ENCODE measurements at regions not wholly inside any gene's neighbourhood (a gene's known extent, or its start where the extent isn't known, plus 50 kb on each side); places are given as distances from the start of the nearest gene placed in this dataset.
"Not testable (repeated sequence)": the region's sequence is repeated elsewhere in the genome, so short reads cannot be mapped to it uniquely, and the experiment has no call there.

- no peak overlapping the region for H3K4ac ChIP-seq (ENCODE audit: low read depth, low read length)
- H2AK5ac ChIP-seq (ENCODE audit: low read length), result no peak overlapping the region
- H3K36me3 ChIP-seq (ENCODE audit: control insufficient read depth in 1 of 2, insufficient read depth in 2 of 2, low read length in 2 of 2), result no peaks in the 10 kb centered on the region
- H4K8ac ChIP-seq (ENCODE audit: low read depth, low read length), result no peak overlapping the region
- no peak overlapping the region for H3K23ac ChIP-seq (ENCODE audit: low read length)
- no peaks in the 10 kb centered on the region for H3K9me3 ChIP-seq (ENCODE audit: insufficient read depth, low read depth, low read length)
- no peak overlapping the region for H3K4me3 ChIP-seq (ENCODE audit: low read depth, low read length)
- no peak overlapping the region for H3K14ac ChIP-seq (ENCODE audit: low read length)
- H3K79me2 ChIP-seq (ENCODE audit: control insufficient read depth, insufficient read depth, low read length, poor library complexity), result no peaks in the 10 kb centered on the region
- H3K79me1 ChIP-seq (ENCODE audit: low read length), result no peaks in the 10 kb centered on the region
- no CpG with 5 or more reads among the region's 4 CpGs for WGBS (ENCODE audit: extremely low coverage, insufficient coverage, insufficient read length)
- H4K91ac ChIP-seq (ENCODE audit: low read depth, low read length), result no peak overlapping the region
- H2BK120ac ChIP-seq (ENCODE audit: insufficient read depth, low read length, poor library complexity), result no peak overlapping the region
- no peak for DNase-seq
- no peak overlapping the region for H2AFZ ChIP-seq (ENCODE audit: insufficient read depth, low read length, poor library complexity)
- no peak overlapping the region for H3K18ac ChIP-seq (ENCODE audit: low read length)
- peak overlapping the region; percentile 58 for H3K9ac ChIP-seq (ENCODE audit: low read length)
- no peaks in the 10 kb centered on the region for H3K4me1 ChIP-seq (ENCODE audit: control insufficient read depth in 1 of 2, insufficient read depth in 2 of 2, low read length in 2 of 2)
- H3K4me2 ChIP-seq (ENCODE audit: low read length), result no peak overlapping the region
- no peak overlapping the region for H2BK5ac ChIP-seq (ENCODE audit: low read depth, low read length, poor library complexity)
- no peak overlapping the region for H3K27ac ChIP-seq (ENCODE audit: low read depth, low read length)
- H4K12ac ChIP-seq (ENCODE audit: low read depth, low read length), result no peak overlapping the region
- H2BK12ac ChIP-seq (ENCODE audit: low read length), result no peak overlapping the region
- no peaks in the 10 kb centered on the region for H3K27me3 ChIP-seq (ENCODE audit: insufficient read depth, low read length)
Measured at GRCh38 chr5:152170350-152170749, 234.7 kb downstream of the NMUR2 start.

- Histone ChIP-seq H3K27me3 (ENCODE audit: insufficient read depth, low read length) (no peaks in the 10 kb centered on the region), H3K36me3 (ENCODE audit: control insufficient read depth in 1 of 2, insufficient read depth in 2 of 2, low read length in 2 of 2) (no peaks in the 10 kb centered on the region), H3K14ac (ENCODE audit: low read length) (no peak overlapping the region), H3K4me1 (ENCODE audit: control insufficient read depth in 1 of 2, insufficient read depth in 2 of 2, low read length in 2 of 2) (no peaks in the 10 kb centered on the region), H3K79me2 (ENCODE audit: control insufficient read depth, insufficient read depth, low read length, poor library complexity) (no peaks in the 10 kb centered on the region), H2BK12ac (ENCODE audit: low read length) (no peak overlapping the region), H4K91ac (ENCODE audit: low read depth, low read length) (no peak overlapping the region), H3K4me2 (ENCODE audit: low read length) (no peak overlapping the region), H2BK120ac (ENCODE audit: insufficient read depth, low read length, poor library complexity) (no peak overlapping the region), H3K9me3 (ENCODE audit: insufficient read depth, low read depth, low read length) (no peaks in the 10 kb centered on the region), H2AK5ac (ENCODE audit: low read length) (no peak overlapping the region), H2BK5ac (ENCODE audit: low read depth, low read length, poor library complexity) (no peak overlapping the region), H3K9ac (ENCODE audit: low read length) (no peak overlapping the region), H3K79me1 (ENCODE audit: low read length) (no peaks in the 10 kb centered on the region), H3K4me3 (ENCODE audit: low read depth, low read length) (peak overlapping the region; percentile 56), H3K4ac (ENCODE audit: low read depth, low read length) (no peak overlapping the region), H4K8ac (ENCODE audit: low read depth, low read length) (no peak overlapping the region), H3K18ac (ENCODE audit: low read length) (no peak overlapping the region), H3K27ac (ENCODE audit: low read depth, low read length) (no peak overlapping the region), H3K23ac (ENCODE audit: low read length) (no peak overlapping the region), H2AFZ (ENCODE audit: insufficient read depth, low read length, poor library complexity) (no peak overlapping the region), H4K12ac (ENCODE audit: low read depth, low read length) (no peak overlapping the region)
- WGBS (ENCODE audit: extremely low coverage, insufficient coverage, insufficient read length), result no CpG with 5 or more reads among the region's 2 CpGs
- no peak for DNase-seq
Measured at GRCh38 chr5:152164860-152165259, 240.2 kb upstream of the GLRA1 start.

- H3K79me2 ChIP-seq (ENCODE audit: control insufficient read depth, insufficient read depth, low read length, poor library complexity); H3K4ac ChIP-seq (ENCODE audit: low read depth, low read length); H3K18ac ChIP-seq (ENCODE audit: low read length); H3K36me3 ChIP-seq (ENCODE audit: control insufficient read depth in 1 of 2, insufficient read depth in 2 of 2, low read length in 2 of 2); H3K9me3 ChIP-seq (ENCODE audit: insufficient read depth, low read depth, low read length); H4K8ac ChIP-seq (ENCODE audit: low read depth, low read length); H2BK12ac ChIP-seq (ENCODE audit: low read length); H3K79me1 ChIP-seq (ENCODE audit: low read length); DNase-seq; H3K23ac ChIP-seq (ENCODE audit: low read length); H2BK120ac ChIP-seq (ENCODE audit: insufficient read depth, low read length, poor library complexity); H4K12ac ChIP-seq (ENCODE audit: low read depth, low read length); H3K4me1 ChIP-seq (ENCODE audit: control insufficient read depth in 1 of 2, insufficient read depth in 2 of 2, low read length in 2 of 2); H3K27ac ChIP-seq (ENCODE audit: low read depth, low read length); H3K4me2 ChIP-seq (ENCODE audit: low read length); H3K4me3 ChIP-seq (ENCODE audit: low read depth, low read length); H4K91ac ChIP-seq (ENCODE audit: low read depth, low read length); H3K9ac ChIP-seq (ENCODE audit: low read length); H3K27me3 ChIP-seq (ENCODE audit: insufficient read depth, low read length); H2BK5ac ChIP-seq (ENCODE audit: low read depth, low read length, poor library complexity); H2AFZ ChIP-seq (ENCODE audit: insufficient read depth, low read length, poor library complexity); H2AK5ac ChIP-seq (ENCODE audit: low read length); H3K14ac ChIP-seq (ENCODE audit: low read length): not testable (repeated sequence)
- WGBS (ENCODE audit: extremely low coverage, insufficient coverage, insufficient read length), result no CpG with 5 or more reads among the region's 4 CpGs
Measured at GRCh38 chr5:152159894-152160293, 235.2 kb upstream of the GLRA1 start.

- no CpG with 5 or more reads among the region's 2 CpGs for WGBS (ENCODE audit: extremely low coverage, insufficient coverage, insufficient read length)
- H3K4me2 ChIP-seq (ENCODE audit: low read length); H2BK5ac ChIP-seq (ENCODE audit: low read depth, low read length, poor library complexity); DNase-seq; H2AK5ac ChIP-seq (ENCODE audit: low read length); H3K14ac ChIP-seq (ENCODE audit: low read length); H4K8ac ChIP-seq (ENCODE audit: low read depth, low read length); H3K27ac ChIP-seq (ENCODE audit: low read depth, low read length); H3K27me3 ChIP-seq (ENCODE audit: insufficient read depth, low read length); H2BK12ac ChIP-seq (ENCODE audit: low read length); H3K23ac ChIP-seq (ENCODE audit: low read length); H2BK120ac ChIP-seq (ENCODE audit: insufficient read depth, low read length, poor library complexity); H3K9me3 ChIP-seq (ENCODE audit: insufficient read depth, low read depth, low read length); H3K79me1 ChIP-seq (ENCODE audit: low read length); H3K9ac ChIP-seq (ENCODE audit: low read length); H3K4me1 ChIP-seq (ENCODE audit: control insufficient read depth in 1 of 2, insufficient read depth in 2 of 2, low read length in 2 of 2); H3K79me2 ChIP-seq (ENCODE audit: control insufficient read depth, insufficient read depth, low read length, poor library complexity); H3K4ac ChIP-seq (ENCODE audit: low read depth, low read length); H2AFZ ChIP-seq (ENCODE audit: insufficient read depth, low read length, poor library complexity); H4K12ac ChIP-seq (ENCODE audit: low read depth, low read length); H3K18ac ChIP-seq (ENCODE audit: low read length); H4K91ac ChIP-seq (ENCODE audit: low read depth, low read length); H3K36me3 ChIP-seq (ENCODE audit: control insufficient read depth in 1 of 2, insufficient read depth in 2 of 2, low read length in 2 of 2); H3K4me3 ChIP-seq (ENCODE audit: low read depth, low read length): not testable (repeated sequence)
Measured at GRCh38 chr5:152154452-152154851, 229.8 kb upstream of the GLRA1 start.

All from trophoblast cell (in vitro differentiated cells and primary cell).